HG03354 (cell line): ENCODE measurements at regions not wholly inside any gene's neighbourhood (a gene's known extent, or its start where the extent isn't known, plus 50 kb on each side); places are given as distances from the start of the nearest gene placed in this dataset.
"Not testable (repeated sequence)": the region's sequence is repeated elsewhere in the genome, so short reads cannot be mapped to it uniquely, and the experiment has no call there.

Experiments
- ATAC-seq: cut with Tn5 transposase; IDR thresholded peaks from one replicate; pipeline ENCODE4 v1.9.1; 2021; ENCODE audit warnings: mild to moderate bottlenecking; ENCODE audit not compliant: unreplicated experiment, poor library complexity, severe bottlenecking

DNA sequence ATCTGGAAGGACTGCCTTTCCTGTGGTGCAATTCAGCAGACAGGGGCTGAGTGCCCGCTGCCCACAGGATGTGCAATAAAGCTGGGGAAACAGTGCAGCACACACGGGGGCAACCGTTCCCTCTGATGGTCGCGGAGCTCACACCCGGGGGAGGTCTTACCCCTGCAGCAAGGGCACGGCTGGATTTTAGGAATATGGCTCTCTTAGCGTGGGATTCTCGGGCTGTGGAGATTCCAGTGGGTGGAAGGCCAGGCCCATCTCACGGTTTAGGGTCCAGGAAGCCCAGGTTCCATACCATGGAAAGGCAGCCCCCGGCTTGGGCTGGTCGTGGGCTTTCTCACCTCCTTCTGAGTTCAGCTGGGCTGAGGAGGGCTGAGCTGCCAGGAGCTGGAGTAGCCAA lies 244.1 kb downstream of the MED10 start:
- no peak for ATAC-seq

DNA sequence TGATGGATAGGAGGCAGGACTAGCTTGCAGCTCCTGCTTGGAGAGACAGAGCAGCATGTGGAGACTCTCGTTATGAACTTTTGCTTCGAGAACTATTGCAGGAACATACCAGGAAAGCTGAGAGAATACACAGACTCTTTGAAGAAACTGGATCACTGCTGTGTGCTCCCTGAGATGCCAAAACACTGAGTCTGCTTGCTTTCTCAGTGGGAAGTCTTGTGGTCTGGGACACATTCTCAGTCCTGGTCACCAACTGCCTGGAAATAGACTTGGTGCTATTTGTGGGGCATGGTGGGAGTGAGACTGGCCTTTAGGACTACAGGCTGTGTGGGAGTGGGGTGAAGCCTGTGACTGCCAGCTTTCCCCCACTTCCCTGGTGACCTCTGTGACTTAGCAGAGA lies 252.6 kb downstream of the MED10 start:
- ATAC-seq, result no peak

- no peak for ATAC-seq
These were observed 259.7 kb downstream of the MED10 start for GRCh38 chr5:6118691-6119090.

- no peak for ATAC-seq
These were observed 261.1 kb downstream of the MED10 start for GRCh38 chr5:6117212-6117611.

DNA sequence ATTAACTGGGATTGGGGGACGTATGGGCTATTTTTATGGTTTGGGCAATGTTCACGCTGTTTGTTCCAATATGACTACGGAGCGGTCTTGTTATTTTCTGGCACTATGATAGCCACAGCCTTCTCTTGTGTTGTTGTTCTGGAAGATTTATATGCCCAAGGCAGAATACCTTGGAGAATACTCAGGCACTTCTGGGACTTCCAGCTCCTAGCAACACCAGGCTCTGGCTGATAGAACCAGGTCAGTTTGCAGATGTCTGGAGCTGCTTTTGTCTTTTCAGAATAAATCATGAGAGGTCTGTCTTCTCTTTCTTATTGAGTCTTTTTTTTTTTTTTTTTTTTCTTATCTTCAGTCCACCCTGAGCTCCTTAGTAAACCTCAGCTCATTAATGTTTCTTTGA lies 262.5 kb downstream of the MED10 start:
- no peak for ATAC-seq

GRCh38 chr5:6112538-6112937 lies 265.8 kb downstream of the MED10 start:
- no peak for ATAC-seq

DNA sequence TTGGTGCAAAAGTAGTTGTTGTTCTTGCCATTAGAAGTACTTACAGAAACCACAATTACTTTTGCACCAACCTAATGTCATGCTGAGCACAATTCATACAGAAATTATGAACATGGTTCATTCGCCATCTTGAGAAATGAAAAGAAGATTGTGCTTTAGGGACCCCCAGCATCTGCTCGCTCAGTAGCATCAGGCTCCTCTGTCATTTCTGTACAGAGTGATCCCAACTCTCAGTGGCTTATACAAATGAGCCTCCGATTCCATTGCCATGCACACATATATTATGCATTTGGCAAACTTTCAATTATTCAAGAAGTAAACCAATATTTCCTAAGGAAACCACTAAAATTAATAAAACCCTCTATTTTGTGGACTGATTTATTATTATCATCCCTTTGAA lies 266.2 kb downstream of the MED10 start:
- no peak for ATAC-seq

- ATAC-seq, result no peak
These were observed 267.2 kb downstream of the MED10 start for GRCh38 chr5:6111131-6111530.

DNA sequence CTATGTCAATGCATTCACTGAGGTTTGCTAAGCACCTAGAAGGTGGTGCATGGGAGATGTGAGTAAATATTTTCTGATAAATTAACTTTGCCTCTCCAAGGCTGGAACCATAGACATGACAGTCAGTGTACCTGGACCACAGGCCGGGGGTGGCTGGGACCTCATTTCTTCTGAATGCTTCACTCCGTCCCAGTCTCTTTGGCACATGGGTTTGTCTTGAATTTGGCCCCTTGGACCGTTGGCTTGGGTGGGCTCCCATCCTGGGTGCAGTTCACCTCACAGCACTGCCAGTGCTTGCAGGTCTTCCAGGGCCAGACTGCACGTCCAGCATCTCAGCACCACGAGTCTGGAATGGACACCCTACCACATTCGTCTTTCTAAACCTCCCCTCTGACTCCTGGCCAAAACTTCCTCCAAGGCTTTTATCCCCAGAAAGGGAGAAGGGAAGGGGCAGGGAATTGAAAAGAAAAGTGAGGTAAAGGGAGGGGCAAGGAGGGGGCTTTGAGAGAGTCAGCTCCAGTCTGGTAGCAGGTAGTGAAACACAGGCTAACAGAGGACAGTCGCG lies 267.8 kb downstream of the MED10 start:
- ATAC-seq, result no peak

DNA sequence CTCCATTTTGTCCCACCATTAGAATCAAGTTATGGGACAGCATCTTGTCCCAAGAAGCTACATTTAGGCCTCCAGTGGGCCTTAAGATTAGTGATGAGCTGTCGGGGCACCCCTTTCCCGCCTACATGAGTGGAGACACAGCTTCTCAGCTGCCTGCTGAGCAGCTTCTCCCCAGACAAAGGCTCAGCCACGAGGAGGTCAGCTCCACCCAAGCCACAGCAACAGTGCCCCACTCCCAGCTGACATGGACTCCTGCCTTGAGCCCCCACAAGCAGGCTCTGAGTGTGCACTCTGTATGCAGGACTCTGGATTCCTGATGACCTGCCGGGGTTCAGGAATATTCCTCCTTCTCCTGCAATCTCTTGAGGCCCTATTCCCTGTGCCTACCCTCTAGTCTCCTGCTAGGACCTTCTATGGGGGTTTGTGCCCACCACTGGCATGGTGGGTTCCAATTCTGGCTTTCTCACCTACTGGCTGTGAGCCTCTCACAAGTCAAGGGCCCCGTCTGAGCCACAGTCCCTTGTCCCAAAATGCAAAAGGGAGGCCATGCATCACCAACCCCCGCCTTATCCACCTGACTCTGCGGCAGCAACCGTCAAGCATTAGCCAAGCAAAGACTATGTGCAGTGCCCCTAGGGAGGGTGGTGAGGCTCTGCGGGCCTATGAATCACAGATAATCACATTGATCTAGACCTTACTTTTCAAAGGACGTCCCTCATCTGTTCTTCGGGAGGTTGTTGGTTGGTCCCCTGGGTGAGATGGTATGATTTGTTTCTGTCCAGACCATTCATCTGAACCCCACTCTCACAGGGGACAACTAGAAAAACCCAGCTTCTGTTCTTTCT lies 269.1 kb downstream of the MED10 start:
- ATAC-seq, result no peak

DNA sequence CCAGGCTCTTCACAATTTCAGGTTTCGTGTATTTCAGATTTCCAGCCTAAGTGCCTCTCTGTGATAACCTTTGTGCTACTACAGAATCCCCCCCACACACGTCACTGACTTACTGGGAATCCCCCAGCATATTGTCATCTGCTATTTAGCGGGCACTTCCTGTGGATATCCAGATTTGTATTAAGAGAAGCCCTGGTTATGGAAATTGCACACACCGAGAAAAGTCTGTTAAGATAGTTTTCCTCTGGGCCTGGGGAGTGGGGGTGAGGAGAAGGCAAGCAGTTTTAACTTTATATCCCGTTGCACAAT lies 269.9 kb downstream of the MED10 start:
- no peak for ATAC-seq

- no peak for ATAC-seq
These were observed 270.4 kb downstream of the MED10 start for GRCh38 chr5:6107675-6108539.

DNA sequence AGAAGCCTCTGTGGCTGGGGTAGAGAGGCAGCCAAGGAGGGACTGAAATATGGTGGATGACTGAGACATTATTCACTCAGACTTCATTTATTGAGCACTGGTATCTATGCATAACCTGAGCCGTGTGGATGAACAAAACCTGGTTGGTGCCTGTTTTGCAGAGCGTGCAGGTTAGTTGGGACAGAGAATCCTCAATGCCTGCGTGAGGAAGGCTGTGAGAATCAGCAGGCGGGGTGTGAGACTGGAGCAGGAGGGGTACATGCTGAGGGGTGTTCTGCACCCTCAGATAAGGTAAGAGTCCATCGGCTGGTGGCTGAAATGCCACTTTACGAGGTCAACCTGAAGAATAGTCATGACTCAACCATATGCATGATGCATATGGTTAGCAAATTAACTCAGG lies 271.6 kb downstream of the MED10 start:
- ATAC-seq, result no peak

- ATAC-seq, result no peak
These were observed 273.0 kb downstream of the MED10 start for GRCh38 chr5:6105320-6105719.

DNA sequence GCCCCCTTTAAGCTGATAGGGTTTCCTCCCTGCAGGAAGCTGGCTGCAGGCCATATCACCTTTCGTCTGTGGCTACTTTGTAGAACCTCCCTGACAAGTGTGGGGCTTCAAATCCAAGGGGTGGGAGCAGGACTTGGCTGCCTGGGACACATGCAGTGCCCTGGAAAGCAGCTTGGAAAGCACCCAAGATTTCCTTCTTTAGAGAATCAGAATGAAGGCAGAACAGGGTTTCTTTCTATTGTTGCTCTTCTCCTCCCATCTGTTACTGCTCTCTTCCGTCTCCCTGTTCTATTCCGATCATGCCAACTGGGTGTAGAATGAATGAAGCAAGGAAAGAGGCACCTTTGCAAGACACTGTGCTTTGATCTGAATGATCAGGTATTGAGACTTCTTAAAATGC lies 282.2 kb downstream of the MED10 start:
- ATAC-seq, result no peak

DNA sequence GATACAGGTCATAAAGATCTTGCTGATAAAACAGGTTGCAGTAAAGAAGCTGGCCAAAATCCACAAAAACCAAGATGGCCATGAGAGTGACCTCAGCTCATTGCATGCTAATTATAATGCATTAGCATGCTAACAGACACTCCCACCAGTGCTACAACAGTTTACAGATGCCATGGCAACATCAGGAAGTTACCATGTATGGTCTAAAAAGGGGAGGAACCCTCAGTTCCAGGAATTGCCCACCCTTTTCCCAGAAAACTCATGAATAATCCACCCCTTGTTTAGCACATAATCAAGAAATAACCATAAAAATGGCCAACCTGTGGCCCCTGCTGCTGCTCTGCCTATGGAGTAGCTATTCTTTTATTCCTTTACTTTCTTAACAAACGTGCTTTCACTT lies 284.2 kb downstream of the MED10 start:
- not testable (repeated sequence) for ATAC-seq

DNA sequence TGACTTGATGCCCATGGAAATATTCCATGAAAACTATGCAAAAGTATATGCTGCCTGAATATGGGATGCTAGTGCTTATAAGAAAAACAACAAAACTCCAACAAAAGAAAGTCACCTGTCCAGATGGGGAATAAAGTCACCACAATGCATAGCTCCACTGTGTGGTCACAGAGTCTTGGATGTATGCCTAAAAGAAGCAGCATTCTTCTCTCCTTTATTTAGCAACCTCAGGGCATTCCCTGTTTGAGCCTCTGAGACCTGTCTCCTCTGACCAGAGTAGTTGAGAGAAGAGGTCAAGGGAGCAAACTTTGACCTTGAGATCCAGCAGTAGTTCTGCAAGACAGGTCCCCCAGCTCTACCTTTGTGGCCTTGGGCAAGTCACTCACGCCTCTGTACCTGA lies 287.5 kb downstream of the MED10 start:
- no peak for ATAC-seq

DNA sequence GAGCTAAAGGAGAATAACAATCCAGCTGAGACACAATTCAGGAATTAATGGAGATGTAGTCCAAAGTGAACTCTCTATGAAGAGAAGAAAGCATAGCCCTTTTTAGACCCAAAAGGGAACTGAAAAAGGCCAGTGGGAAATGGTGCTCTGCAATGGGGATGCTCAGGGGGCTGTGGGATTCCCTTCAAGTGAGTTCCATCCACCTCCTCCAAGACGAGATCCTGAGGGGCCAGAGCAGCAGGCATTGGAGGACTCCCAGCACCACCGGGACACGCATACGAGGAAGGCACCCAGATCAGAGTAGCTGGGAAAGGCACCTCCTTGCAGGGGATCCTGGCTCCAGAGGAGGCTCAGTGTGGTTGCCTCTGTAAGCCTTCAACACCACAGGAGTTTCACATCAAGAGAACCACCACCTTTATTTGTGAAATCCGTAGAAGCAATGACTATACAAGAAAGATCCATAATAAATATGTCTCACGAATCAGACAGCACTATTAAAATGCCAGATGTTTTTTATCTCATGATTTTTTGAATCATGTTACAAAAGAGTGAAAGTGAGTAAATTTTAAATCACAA lies 288.2 kb downstream of the MED10 start:
- no peak for ATAC-seq

GRCh38 chr5:6088706-6089105 lies 289.6 kb downstream of the MED10 start:
- ATAC-seq, result no peak

GRCh38 chr5:6087576-6087975 lies 290.8 kb downstream of the MED10 start:
- ATAC-seq, result no peak

DNA sequence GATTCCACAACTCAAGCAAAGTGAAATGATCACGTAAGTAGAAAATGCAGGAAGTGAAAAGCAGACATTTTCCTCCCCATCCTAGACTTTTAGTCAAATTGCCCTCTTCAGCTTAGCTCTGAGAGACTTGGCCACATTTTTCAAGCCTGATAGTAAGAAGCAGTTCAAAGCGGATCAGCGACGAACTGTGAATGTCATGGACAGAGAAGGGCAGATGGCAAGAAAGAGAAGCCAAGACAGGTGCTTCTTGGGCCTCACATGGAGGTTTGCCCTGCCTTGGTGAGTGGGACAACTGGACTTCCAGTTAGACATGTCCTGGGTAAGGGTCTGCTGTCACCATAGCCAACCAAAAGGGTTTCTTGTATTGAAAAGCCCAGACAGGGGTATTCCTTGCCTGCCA lies 291.5 kb downstream of the MED10 start:
- no peak for ATAC-seq
